Mucosa of descending colon (tissue), 3 donors: ENCODE measurements at regions not wholly inside any gene's neighbourhood (a gene's known extent, or its start where the extent isn't known, plus 50 kb on each side); places are given as distances from the start of the nearest gene placed in this dataset.

ENCODE experiments used
- ATAC-seq: fragments of 200-7000 bp; cut with Tn5 transposase; one replicate; pipeline ENCODE4 v1.9.1; 2020; ENCODE audit warnings: mild to moderate bottlenecking, moderate library complexity
- DNase-seq, 3 donors: peaks; one replicate each; pipeline ENCODE4 v3.0.0-alpha.2; 2020
- H3K36me3 ChIP-seq: fragments of 200-600 bp; one replicate; pipeline ENCODE4 v1.8.0; 2021; ENCODE audit warnings: low read depth, mild to moderate bottlenecking
- H3K4me1 ChIP-seq: fragments of 200-600 bp; one replicate; pipeline ENCODE4 v1.8.0; 2021; ENCODE audit warnings: low read depth, mild to moderate bottlenecking
- H3K4me3 ChIP-seq: fragments of 200-600 bp; one replicate; pipeline ENCODE4 v1.8.0; 2021; ENCODE audit warnings: mild to moderate bottlenecking
- H3K9me3 ChIP-seq: fragments of 200-600 bp; one replicate; pipeline ENCODE4 v1.8.0; 2021; ENCODE audit warnings: mild to moderate bottlenecking
- CTCF ChIP-seq: fragments of 200-600 bp; IDR thresholded peaks from one replicate; pipeline ENCODE4 v1.8.0; 2022; ENCODE audit warnings: antibody characterized with exemption, mild to moderate bottlenecking
- intact Hi-C, 2 donors: fragments of 100-400 bp; cut with DNase I in 1 of 2; cut with micrococcal nuclease in 1 of 2; formaldehyde crosslinking; loops; one replicate each; pipeline versions ENCODE4 v1.11.0 to v1.11.1; 2022; cut with DNase I, micrococcal nuclease
- donor health status: DM: no; HTN: no; CAD: no; lungs with moderate emphysema.
- donor health status: DM: no; HTN: no; CAD: no.
- donor health status: DM: no; HTN: yes; CAD: no.

GRCh38 chr7:33762911-33763306, 142.4 kb upstream of the BMPER start:
- intact Hi-C loops, result no loop called here
- TF ChIP-seq CTCF, result no peak
- Histone ChIP-seq H3K9me3 (no peaks in the 10 kb centered on the region), H3K4me1 (no peaks in the 10 kb centered on the region), H3K36me3 (no peaks in the 10 kb centered on the region), H3K4me3 (no peak overlapping the region)
- DNase-seq (no peak), ATAC-seq (no peak)

GRCh38 chr7:33764752-33765451, 140.4 kb upstream of the BMPER start:
- Histone ChIP-seq H3K4me1 (no peaks in the 10 kb centered on the region), H3K36me3 (no peaks in the 10 kb centered on the region), H3K9me3 (no peaks in the 10 kb centered on the region), H3K4me3 (no peak overlapping the region)
- DNase-seq, result no peak
- TF ChIP-seq CTCF, result no peak
- intact Hi-C loops, result no loop called here
- peak; percentile 40 for ATAC-seq

- intact Hi-C loops, result no loop called here
- Histone ChIP-seq H3K9me3 (no peaks in the 10 kb centered on the region), H3K4me1 (no peaks in the 10 kb centered on the region), H3K36me3 (no peaks in the 10 kb centered on the region), H3K4me3 (no peak overlapping the region)
- TF ChIP-seq CTCF, result no peak
- ATAC-seq, result no peak
- no peak for DNase-seq
Measured at GRCh38 chr7:33766405-33766804, 138.9 kb upstream of the BMPER start.

GRCh38 chr7:33769930-33770329, 135.4 kb upstream of the BMPER start:
- TF ChIP-seq CTCF, result no peak
- intact Hi-C loops, result no loop called here
- peaks cover 2% of the 10 kb centered on the region for H3K4me1 ChIP-seq
- H3K4me3 ChIP-seq, result no peak overlapping the region
- H3K36me3 ChIP-seq, result no peaks in the 10 kb centered on the region
- H3K9me3 ChIP-seq, result no peaks in the 10 kb centered on the region
- DNase-seq (no peak), ATAC-seq (no peak)

- no peaks in the 10 kb centered on the region for H3K9me3 ChIP-seq
- intact Hi-C loops, result no loop called here
- ATAC-seq (no peak), DNase-seq (no peak)
- peaks cover 6% of the 10 kb centered on the region for H3K4me1 ChIP-seq
- TF ChIP-seq CTCF, result no peak
- no peak overlapping the region for H3K4me3 ChIP-seq
- H3K36me3 ChIP-seq, result no peaks in the 10 kb centered on the region
Measured at GRCh38 chr7:33770576-33770975, 134.8 kb upstream of the BMPER start.

- intact Hi-C loops, result no loop called here
- DNase-seq (no peak), ATAC-seq (no peak)
- H3K4me3 ChIP-seq, result no peak overlapping the region
- no peaks in the 10 kb centered on the region for H3K36me3 ChIP-seq
- no peak for TF ChIP-seq CTCF
- peaks cover 6% of the 10 kb centered on the region for H3K4me1 ChIP-seq
- H3K9me3 ChIP-seq, result no peaks in the 10 kb centered on the region
Measured at GRCh38 chr7:33771422-33771821, 133.9 kb upstream of the BMPER start.
